Ishikawa (cell line): ENCODE measurements at regions not wholly inside any gene's neighbourhood (a gene's known extent, or its start where the extent isn't known, plus 50 kb on each side); places are given as distances from the start of the nearest gene placed in this dataset.

Experiments
- CEBPB ChIP-seq: IDR thresholded peaks from 2 replicates; pipeline ENCODE4 v1.6.1; 2012
- NFIC ChIP-seq: IDR thresholded peaks from 2 replicates; pipeline ENCODE4 v1.6.1; 2012
- RAD21 ChIP-seq: IDR thresholded peaks from 2 replicates; pipeline ENCODE4 v1.6.1; 2012; ENCODE audit warnings: low read depth
- ZBTB7A ChIP-seq: IDR thresholded peaks from 2 replicates; pipeline ENCODE4 v1.6.1; 2012; ENCODE audit warnings: low read depth
- TF ChIP-seq, protein P1 (sequence below): IDR thresholded peaks from 2 replicates; pipeline ENCODE4 v1.6.1; 2012
- TF ChIP-seq, protein P2 (sequence below): IDR thresholded peaks from 2 replicates; pipeline ENCODE4 v1.6.1; 2012

DNA sequence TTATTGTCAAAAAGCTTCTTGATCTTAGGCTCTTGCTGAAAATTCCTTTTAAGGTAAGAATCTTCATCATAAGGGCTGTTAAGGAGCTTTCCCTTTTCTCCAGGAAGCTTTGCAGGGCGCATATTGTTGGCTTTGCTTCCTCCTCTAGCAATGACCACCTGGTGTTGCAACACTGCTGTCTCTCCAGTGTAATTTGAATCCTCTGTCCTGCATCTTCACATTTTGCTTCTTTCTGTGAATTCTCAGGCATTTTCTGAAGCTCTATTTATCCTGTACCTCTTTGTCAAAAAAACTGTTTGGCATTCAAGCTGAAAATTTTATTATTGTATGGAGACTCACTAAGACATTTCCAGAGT is 533.1 kb upstream of the CHAC2 start:
- TF ChIP-seq, protein P1, sequence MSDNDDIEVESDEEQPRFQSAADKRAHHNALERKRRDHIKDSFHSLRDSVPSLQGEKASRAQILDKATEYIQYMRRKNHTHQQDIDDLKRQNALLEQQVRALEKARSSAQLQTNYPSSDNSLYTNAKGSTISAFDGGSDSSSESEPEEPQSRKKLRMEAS = no peak
- TF ChIP-seq ZBTB7A (no peak), CEBPB (peak; percentile 91), NFIC (no peak), RAD21 (no peak)
- TF ChIP-seq, protein P2, sequence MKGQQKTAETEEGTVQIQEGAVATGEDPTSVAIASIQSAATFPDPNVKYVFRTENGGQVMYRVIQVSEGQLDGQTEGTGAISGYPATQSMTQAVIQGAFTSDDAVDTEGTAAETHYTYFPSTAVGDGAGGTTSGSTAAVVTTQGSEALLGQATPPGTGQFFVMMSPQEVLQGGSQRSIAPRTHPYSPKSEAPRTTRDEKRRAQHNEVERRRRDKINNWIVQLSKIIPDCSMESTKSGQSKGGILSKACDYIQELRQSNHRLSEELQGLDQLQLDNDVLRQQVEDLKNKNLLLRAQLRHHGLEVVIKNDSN = no peak
